T-cell (primary cell): ENCODE measurements at regions not wholly inside any gene's neighbourhood (a gene's known extent, or its start where the extent isn't known, plus 50 kb on each side); places are given as distances from the start of the nearest gene placed in this dataset.

ENCODE experiments used
- ATAC-seq, 4 experiments: fragments of 200-7000 bp in 3 of 4; fragments of 150-1000 bp in 1 of 4; cut with Tn5 transposase; replicated peaks in 1 of 4; 1 replicate in 3 of 4; 2 replicates in 1 of 4; pipeline ENCODE4 v1.10.0; 2021; ENCODE audit warnings: moderate library complexity in 3 of 4, mild to moderate bottlenecking in 2 of 4, moderate number of reproducible peaks in 1 of 4
- CTCF ChIA-PET, 2 donors: fragments of 300-600 bp; sonication (Branson Sonifier 250); formaldehyde crosslinking; loops; one replicate each; lab custom pipeline; 2022; ENCODE audit warnings: antibody characterized with exemption in 2 of 2; lab: Charles Lee
- POLR2A ChIA-PET, 2 donors: fragments of 300-600 bp; sonication (Branson Sonifier 250); formaldehyde crosslinking; loops; one replicate each; lab custom pipeline; 2022; ENCODE audit warnings: antibody characterized with exemption in 2 of 2; lab: Charles Lee
- DNase-seq, 35 experiments: peaks; one replicate each; pipeline versions ENCODE4 v3.0.0 to v3.0.0-alpha.2; 2013 to 2023
- H3K27ac ChIP-seq: one replicate; pipeline ENCODE4 v1.5.1; 2013; ENCODE audit warnings: low read length
- H3K27me3 ChIP-seq, 2 experiments: replicated peaks in 1 of 2; 1 replicate in 1 of 2; 2 replicates in 1 of 2; pipeline versions ENCODE4 v1.6.1 to v1.7.0; 2013; ENCODE audit warnings: low read length in 1 of 2, mixed read lengths in 1 of 2; ENCODE audit not compliant: control insufficient read depth in 2 of 2, insufficient read depth in 2 of 2; ENCODE audit errors: extremely low read depth in 1 of 2
- H3K36me3 ChIP-seq, 2 donors: 1 replicate in 1 of 2; 2 replicates in 1 of 2; pipeline versions ENCODE4 v1.6.1 to v1.7.0; 2013; ENCODE audit warnings: low read length in 1 of 2; ENCODE audit not compliant: control insufficient read depth in 2 of 2, insufficient read depth in 1 of 2; ENCODE audit errors: extremely low read depth in 1 of 2
- H3K4me1 ChIP-seq, 2 experiments: 1 replicate in 1 of 2; 2 replicates in 1 of 2; pipeline versions ENCODE4 v1.6.1 to v1.7.0; 2013; ENCODE audit warnings: low read length in 2 of 2, mixed read lengths in 1 of 2; ENCODE audit not compliant: insufficient read depth in 2 of 2, control insufficient read depth in 1 of 2; ENCODE audit errors: extremely low read depth in 1 of 2
- H3K4me3 ChIP-seq, 2 donors: 1 replicate in 1 of 2; 2 replicates in 1 of 2; pipeline versions ENCODE4 v1.5.1 to v1.7.0; 2013; ENCODE audit warnings: mild to moderate bottlenecking in 2 of 2, low read length in 1 of 2, moderate library complexity in 1 of 2; ENCODE audit not compliant: control insufficient read depth in 1 of 2; ENCODE audit errors: extremely low read depth in 1 of 2
- H3K9me3 ChIP-seq: 2 replicates; pipeline ENCODE4 v1.7.0; 2013
- H3K27ac Mint-ChIP-seq, 2 donors: one replicate each; pipeline ENCODE4 v1.8.0; 2020 to 2021; ENCODE audit warnings: mild to moderate bottlenecking in 2 of 2, mixed read lengths in 2 of 2
- H3K27me3 Mint-ChIP-seq, 2 donors: one replicate each; pipeline ENCODE4 v1.8.0; 2021 to 2022; ENCODE audit warnings: mixed read lengths in 2 of 2
- H3K36me3 Mint-ChIP-seq: one replicate; pipeline ENCODE4 v1.8.0; 2021; ENCODE audit warnings: mixed read lengths
- H3K4me1 Mint-ChIP-seq, 3 donors: one replicate each; pipeline ENCODE4 v1.8.0; 2020 to 2022; ENCODE audit warnings: mixed read lengths in 3 of 3, mild to moderate bottlenecking in 1 of 3
- H3K4me3 Mint-ChIP-seq, 3 donors: one replicate each; pipeline ENCODE4 v1.8.0; 2020 to 2022; ENCODE audit warnings: mild to moderate bottlenecking in 3 of 3, mixed read lengths in 3 of 3, moderate library complexity in 3 of 3
- H3K9me3 Mint-ChIP-seq, 3 donors: one replicate each; pipeline ENCODE4 v1.8.0; 2020 to 2022; ENCODE audit warnings: mixed read lengths in 3 of 3
- WGBS: methylation state at CpG from one replicate; pipeline ENCODE4 v1.1.5; 2013; ENCODE audit warnings: missing lambda C conversion rate; ENCODE audit not compliant: insufficient coverage; 5-methylcytosine and 5-hydroxymethylcytosine counted together

DNA sequence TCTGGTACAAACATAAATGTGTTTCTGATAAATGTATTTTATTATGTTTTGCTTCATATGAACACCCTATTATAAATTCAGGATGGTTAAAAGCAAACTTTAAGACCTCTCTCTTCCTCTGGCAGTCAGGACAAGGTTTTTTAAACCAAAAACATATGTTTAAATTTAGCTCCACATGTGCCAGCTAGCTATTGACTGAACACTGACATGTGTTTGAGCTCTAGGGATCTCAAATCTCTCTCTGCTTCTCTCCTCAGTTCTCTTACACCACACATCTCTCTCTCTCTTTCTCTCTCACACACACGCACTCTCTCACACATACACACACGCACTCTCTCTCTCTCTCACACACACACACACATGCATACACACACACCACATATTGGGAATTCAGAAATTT lies 150.1 kb upstream of the RFX3 start:
- no peak overlapping the region for H3K4me3 Mint-ChIP-seq
- POLR2A ChIA-PET = no interaction called here
- ATAC-seq = no peak
- Histone ChIP-seq H3K9me3 (no peaks in the 10 kb centered on the region), H3K27ac (no peak overlapping the region), H3K4me3 (no peak overlapping the region), H3K36me3 (no peaks in the 10 kb centered on the region), H3K4me1 (no peaks in the 10 kb centered on the region), H3K27me3 (no peaks in the 10 kb centered on the region)
- no peak overlapping the region for H3K27ac Mint-ChIP-seq
- no peak for DNase-seq
- WGBS = no CpG with 5 or more reads among the region's 2 CpGs
- H3K36me3 Mint-ChIP-seq = peaks cover 10% of the 10 kb centered on the region
- CTCF ChIA-PET = no interaction called here
- H3K4me1 Mint-ChIP-seq = no peaks in the 10 kb centered on the region
- H3K27me3 Mint-ChIP-seq = no peaks in the 10 kb centered on the region
- H3K9me3 Mint-ChIP-seq = no peaks in the 10 kb centered on the region

GRCh38 chr9:3674561-3674960 lies 148.8 kb upstream of the RFX3 start:
- Histone ChIP-seq H3K27ac (no peak overlapping the region), H3K4me1 (no peaks in the 10 kb centered on the region), H3K36me3 (no peaks in the 10 kb centered on the region), H3K4me3 (no peak overlapping the region), H3K9me3 (no peaks in the 10 kb centered on the region), H3K27me3 (no peaks in the 10 kb centered on the region)
- H3K4me1 Mint-ChIP-seq = no peaks in the 10 kb centered on the region
- no peak overlapping the region for H3K27ac Mint-ChIP-seq
- H3K27me3 Mint-ChIP-seq = no peaks in the 10 kb centered on the region
- peaks cover 10% of the 10 kb centered on the region for H3K36me3 Mint-ChIP-seq
- WGBS = 93% methylated on average over 3 of the region's 5 CpGs
- ATAC-seq (no peak), DNase-seq (no peak)
- CTCF ChIA-PET = no interaction called here
- no peaks in the 10 kb centered on the region for H3K9me3 Mint-ChIP-seq
- POLR2A ChIA-PET = interaction anchor here (0.6 to 0.7 kb wide), 3 partner anchors 9 to 541 kb away, joined by 3 read pairs; no protein-coding TSS in a partner anchor
- no peak overlapping the region for H3K4me3 Mint-ChIP-seq

GRCh38 chr9:3672399-3672798 lies 146.6 kb upstream of the RFX3 start:
- no peaks in the 10 kb centered on the region for H3K4me1 Mint-ChIP-seq
- DNase-seq (no peak), ATAC-seq (no peak)
- no peaks in the 10 kb centered on the region for H3K36me3 ChIP-seq
- ChIA-PET CTCF (no interaction called here), POLR2A (no interaction called here)
- peaks cover 10% of the 10 kb centered on the region for H3K36me3 Mint-ChIP-seq
- H3K9me3 ChIP-seq = no peaks in the 10 kb centered on the region
- no peak overlapping the region for H3K27ac ChIP-seq
- H3K4me3 ChIP-seq = no peak overlapping the region
- no peak overlapping the region for H3K27ac Mint-ChIP-seq
- 100% methylated on average over 4 of the region's 5 CpGs for WGBS
- H3K4me1 ChIP-seq = no peaks in the 10 kb centered on the region
- H3K27me3 ChIP-seq = no peaks in the 10 kb centered on the region
- no peaks in the 10 kb centered on the region for H3K9me3 Mint-ChIP-seq
- H3K27me3 Mint-ChIP-seq = no peaks in the 10 kb centered on the region
- H3K4me3 Mint-ChIP-seq = no peak overlapping the region

DNA sequence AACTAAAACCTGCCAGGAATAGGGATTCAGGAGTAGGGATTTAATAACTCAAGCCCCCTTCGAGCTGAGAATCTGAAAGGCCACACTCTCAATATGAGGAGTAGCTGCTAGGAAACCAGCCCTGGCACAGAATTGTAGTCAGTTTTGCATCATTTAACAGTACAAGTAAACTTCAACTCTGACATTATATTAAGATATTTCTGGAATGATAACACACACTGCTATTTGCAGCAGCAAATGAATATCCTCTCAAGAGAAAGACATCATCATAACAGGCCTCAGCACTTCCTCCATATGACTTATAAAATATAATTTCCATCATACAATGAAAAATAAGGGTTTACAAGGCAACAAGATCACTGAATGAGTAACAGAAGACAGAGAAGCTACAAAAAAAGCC lies 138.2 kb upstream of the RFX3 start:
- H3K27me3 ChIP-seq = no peaks in the 10 kb centered on the region
- ATAC-seq (no peak), DNase-seq (no peak)
- Mint-ChIP-seq H3K4me1 (no peaks in the 10 kb centered on the region), H3K9me3 (no peaks in the 10 kb centered on the region), H3K4me3 (no peak overlapping the region), H3K36me3 (peaks cover 4% of the 10 kb centered on the region), H3K27me3 (no peaks in the 10 kb centered on the region), H3K27ac (no peak overlapping the region)
- H3K27ac ChIP-seq = no peak overlapping the region
- no peaks in the 10 kb centered on the region for H3K36me3 ChIP-seq
- ChIA-PET CTCF (no interaction called here), POLR2A (interaction anchor here in 1 of 2 donors (0.6 kb wide), 1 partner anchor 587 kb away, joined by 7 read pairs; no protein-coding TSS in a partner anchor)
- no peaks in the 10 kb centered on the region for H3K4me1 ChIP-seq
- no CpG with 5 or more reads among the region's 1 CpG for WGBS
- no peak overlapping the region for H3K4me3 ChIP-seq
- H3K9me3 ChIP-seq = no peaks in the 10 kb centered on the region

- Mint-ChIP-seq H3K9me3 (no peaks in the 10 kb centered on the region), H3K36me3 (peaks cover 7% of the 10 kb centered on the region), H3K4me3 (no peak overlapping the region), H3K4me1 (peaks cover 0 to 4% (median 0%) of the 10 kb centered on the region in 3 donors), H3K27me3 (no peaks in the 10 kb centered on the region), H3K27ac (no peak overlapping the region)
- WGBS = no CpG with 5 or more reads among the region's 4 CpGs
- Histone ChIP-seq H3K27me3 (no peaks in the 10 kb centered on the region), H3K36me3 (no peaks in the 10 kb centered on the region), H3K27ac (no peak overlapping the region), H3K4me3 (no peak overlapping the region), H3K9me3 (no peaks in the 10 kb centered on the region), H3K4me1 (no peaks in the 10 kb centered on the region)
- no peak for ATAC-seq
- ChIA-PET POLR2A (no interaction called here), CTCF (no interaction called here)
- no peak for DNase-seq
Measured at GRCh38 chr9:3662671-3663070, 136.9 kb upstream of the RFX3 start.

DNA sequence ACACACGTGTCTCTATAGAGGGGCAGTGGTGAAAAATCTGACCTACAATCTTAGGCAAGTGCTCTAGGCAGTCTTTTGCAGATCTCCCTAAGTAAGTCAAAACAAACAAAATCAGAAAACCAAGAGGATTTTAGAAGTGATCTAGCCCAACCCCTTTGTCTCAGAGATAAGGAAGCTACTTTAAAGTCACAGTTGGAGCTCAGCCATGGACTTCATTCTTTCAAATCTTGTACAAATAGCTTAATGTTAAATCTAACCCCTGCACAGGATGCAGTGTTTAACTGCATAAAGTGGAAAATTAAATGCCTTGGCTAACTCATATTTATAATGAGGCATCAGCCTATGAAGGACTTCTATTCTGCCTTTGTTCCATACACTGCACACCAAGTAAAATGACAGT lies 135.1 kb upstream of the RFX3 start:
- ATAC-seq = no peak
- H3K27me3 Mint-ChIP-seq = no peaks in the 10 kb centered on the region
- peaks cover 14% of the 10 kb centered on the region for H3K36me3 Mint-ChIP-seq
- Histone ChIP-seq H3K9me3 (no peaks in the 10 kb centered on the region), H3K36me3 (no peaks in the 10 kb centered on the region), H3K27ac (no peak overlapping the region), H3K4me1 (no peaks in the 10 kb centered on the region), H3K27me3 (no peaks in the 10 kb centered on the region), H3K4me3 (no peak overlapping the region)
- H3K4me1 Mint-ChIP-seq = peaks cover 0 to 5% (median 0%) of the 10 kb centered on the region in 3 donors
- POLR2A ChIA-PET = no interaction called here
- no peaks in the 10 kb centered on the region for H3K9me3 Mint-ChIP-seq
- no CpG with 5 or more reads among the region's 1 CpG for WGBS
- CTCF ChIA-PET = no interaction called here
- H3K4me3 Mint-ChIP-seq = no peak overlapping the region
- H3K27ac Mint-ChIP-seq = no peak overlapping the region
- DNase-seq = no peak

DNA sequence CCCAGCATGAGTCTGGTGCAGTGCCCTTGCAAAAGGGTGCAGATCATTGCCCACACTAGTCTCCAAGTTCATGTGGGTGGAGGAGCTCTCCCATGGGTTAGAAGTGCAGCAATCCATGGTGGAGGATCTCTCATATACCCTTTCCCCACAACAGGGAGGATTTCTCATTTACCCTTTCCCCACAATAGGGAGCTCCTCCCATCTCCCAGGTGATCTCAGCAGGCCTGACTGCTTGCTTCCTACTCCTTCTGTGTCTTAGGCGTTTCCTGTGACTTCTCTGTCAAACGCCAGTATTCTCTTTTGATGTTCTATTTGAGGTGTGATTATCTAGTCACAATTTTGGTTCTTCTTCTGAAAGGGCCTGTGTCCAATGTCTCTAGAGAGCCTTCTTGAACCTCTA lies 133.8 kb upstream of the RFX3 start:
- DNase-seq = no peak
- ChIA-PET CTCF (no interaction called here), POLR2A (interaction anchor here in 1 of 2 donors (0.5 kb wide), 1 partner anchor 58 kb away, joined by 3 read pairs; no protein-coding TSS in a partner anchor)
- no peak overlapping the region for H3K27ac Mint-ChIP-seq
- H3K4me1 ChIP-seq = no peaks in the 10 kb centered on the region
- no peaks in the 10 kb centered on the region for H3K27me3 ChIP-seq
- H3K27ac ChIP-seq = no peak overlapping the region
- no peak overlapping the region for H3K4me3 Mint-ChIP-seq
- no peak for ATAC-seq
- H3K36me3 ChIP-seq = no peaks in the 10 kb centered on the region
- WGBS = no CpG with 5 or more reads among the region's 2 CpGs
- no peaks in the 10 kb centered on the region for H3K9me3 ChIP-seq
- peaks cover 14% of the 10 kb centered on the region for H3K36me3 Mint-ChIP-seq
- H3K27me3 Mint-ChIP-seq = no peaks in the 10 kb centered on the region
- H3K4me3 ChIP-seq = no peak overlapping the region
- H3K9me3 Mint-ChIP-seq = no peaks in the 10 kb centered on the region
- peaks cover 0 to 5% (median 0%) of the 10 kb centered on the region in 3 donors for H3K4me1 Mint-ChIP-seq
